HG03571 (cell line): ENCODE measurements at regions not wholly inside any gene's neighbourhood (a gene's known extent, or its start where the extent isn't known, plus 50 kb on each side); places are given as distances from the start of the nearest gene placed in this dataset.

ENCODE experiments used
- ATAC-seq: cut with Tn5 transposase; IDR thresholded peaks from one replicate; pipeline ENCODE4 v1.9.1; 2021; ENCODE audit not compliant: unreplicated experiment

DNA sequence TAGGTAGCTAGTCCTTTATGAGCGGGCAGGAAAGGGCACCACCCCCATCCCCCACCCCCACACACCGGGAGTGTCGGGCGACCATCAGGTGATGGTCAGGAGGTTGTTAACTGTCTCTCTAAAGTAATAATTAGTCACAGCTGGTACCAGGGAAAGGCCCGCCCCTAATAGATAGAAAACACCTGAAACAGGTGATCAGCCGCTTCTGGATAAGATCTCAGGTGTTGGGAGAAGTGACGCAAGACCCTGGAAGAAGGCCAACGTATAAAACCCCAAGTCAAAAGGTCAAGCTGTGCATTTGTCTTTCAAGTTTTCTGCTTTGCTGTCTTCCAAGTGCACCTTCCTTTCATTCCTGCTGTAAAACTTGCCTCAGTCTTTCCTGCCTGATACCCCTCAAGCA lies 59.6 kb upstream of the LINC00305 start:
- ATAC-seq = no peak

- ATAC-seq = no peak
Measured at GRCh38 chr18:64207820-64208219, 58.9 kb upstream of the LINC00305 start.

DNA sequence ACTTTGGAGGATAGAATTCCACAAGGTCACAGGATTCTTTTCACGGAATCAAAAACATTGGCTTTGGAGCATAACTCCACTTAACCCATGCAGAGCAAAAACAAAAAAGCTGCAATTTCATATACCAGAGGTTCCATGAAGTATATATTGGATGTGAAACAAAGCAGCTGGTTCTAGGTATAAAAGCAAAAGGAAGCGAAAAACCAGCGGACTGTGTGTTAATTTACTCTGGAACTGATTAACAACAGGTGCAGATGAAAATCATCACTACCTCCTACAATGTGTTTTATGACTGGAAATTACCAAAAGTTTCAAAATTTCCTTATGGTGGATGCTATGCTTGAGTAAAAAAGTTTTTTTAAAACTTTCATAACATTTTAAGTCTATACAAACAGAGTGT lies 54.4 kb upstream of the LINC00305 start:
- no peak for ATAC-seq

DNA sequence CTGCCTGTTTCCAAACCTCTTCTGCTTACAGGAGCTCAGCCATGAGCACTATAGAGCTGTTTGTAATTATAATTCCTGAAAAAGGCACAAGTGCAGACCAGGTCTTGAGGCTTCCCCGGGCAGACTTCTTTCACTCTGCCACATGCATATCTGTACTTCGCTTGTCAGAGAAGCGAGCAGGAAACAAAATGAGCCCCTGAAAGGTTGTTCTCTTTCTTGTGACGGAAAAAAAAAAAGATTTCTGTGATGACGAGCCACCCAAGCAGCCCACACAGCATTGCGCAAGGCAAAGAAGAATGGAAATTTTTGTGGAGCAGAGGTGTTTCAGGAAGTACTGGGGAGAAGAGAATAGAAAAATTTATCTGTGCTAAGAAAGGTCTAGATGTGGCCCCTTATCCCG lies 54.0 kb upstream of the LINC00305 start:
- ATAC-seq = no peak

DNA sequence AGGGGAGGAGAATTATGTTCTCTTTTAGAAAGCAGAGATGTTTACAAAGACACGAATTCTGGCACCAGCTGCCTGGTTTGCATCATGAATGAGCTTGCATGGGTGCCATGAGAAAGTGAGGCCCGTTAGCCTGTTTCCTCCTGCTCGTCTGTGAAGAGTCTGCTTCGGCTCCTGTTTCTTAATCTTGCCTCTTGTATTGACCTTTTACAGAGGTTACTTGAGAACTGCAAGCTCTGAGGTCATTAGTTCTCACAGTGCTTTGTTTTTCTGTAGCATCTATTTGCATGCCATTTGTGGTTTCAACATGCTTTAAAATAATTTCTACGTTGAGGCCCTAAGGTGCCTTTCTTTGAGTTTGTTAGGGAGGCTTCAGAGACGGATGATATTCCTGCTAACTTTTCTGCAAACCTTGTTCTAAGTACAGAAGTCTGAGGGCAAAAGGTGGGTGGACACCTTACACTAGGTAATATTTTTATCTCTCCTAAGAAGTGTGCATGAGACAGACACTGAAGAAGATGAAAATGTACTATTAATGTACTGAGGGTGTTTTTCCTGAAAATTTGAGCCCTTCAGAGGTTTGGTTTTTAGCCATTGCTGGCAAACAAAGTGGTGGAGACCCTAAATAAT lies 53.4 kb upstream of the LINC00305 start:
- no peak for ATAC-seq

- ATAC-seq = no peak
Measured at GRCh38 chr18:64201781-64202180, 52.9 kb upstream of the LINC00305 start.

- ATAC-seq = no peak
Measured at GRCh38 chr18:64199581-64199980, 50.7 kb upstream of the LINC00305 start.
